Brain pericyte (primary cell): ENCODE measurements at regions not wholly inside any gene's neighbourhood (a gene's known extent, or its start where the extent isn't known, plus 50 kb on each side); places are given as distances from the start of the nearest gene placed in this dataset.
"Not testable (repeated sequence)": the region's sequence is repeated elsewhere in the genome, so short reads cannot be mapped to it uniquely, and the experiment has no call there.

Experiments
- DNase-seq: peaks from one replicate; pipeline ENCODE4 v3.0.0-alpha.2; 2012; ENCODE audit warnings: low read depth, low spot score

DNA sequence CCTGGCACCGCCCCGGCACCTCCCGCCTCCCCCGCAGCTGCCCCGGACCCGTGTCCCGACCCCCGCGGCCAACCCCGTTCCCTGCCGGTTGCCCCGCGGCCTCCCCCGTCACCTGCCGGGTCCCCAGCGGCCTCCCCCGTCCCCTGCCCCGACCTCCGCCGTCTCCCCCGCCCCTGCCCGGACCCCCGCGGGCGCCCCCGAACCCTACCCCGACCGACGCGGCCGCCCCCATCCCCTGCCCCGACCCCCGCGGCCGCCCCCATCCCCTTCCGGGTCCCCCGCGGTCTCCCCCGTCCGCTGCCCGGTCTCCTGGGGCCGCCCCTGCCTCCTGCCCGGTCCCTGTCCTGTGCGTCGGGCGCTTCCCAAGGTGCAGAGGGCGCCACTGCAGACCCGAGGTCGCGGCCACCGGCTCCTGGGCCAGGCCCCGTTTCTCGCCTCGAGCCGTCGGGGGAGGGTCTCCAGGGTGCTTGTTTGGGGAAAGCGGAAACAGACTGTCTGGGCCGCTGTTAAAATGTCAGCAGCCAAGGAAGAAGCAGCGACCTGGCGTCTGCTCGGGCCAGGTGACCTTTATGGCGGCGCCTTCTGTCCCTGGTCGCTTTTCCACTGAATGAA lies 51.6 kb upstream of the APOD start:
- not testable (repeated sequence) for DNase-seq

DNA sequence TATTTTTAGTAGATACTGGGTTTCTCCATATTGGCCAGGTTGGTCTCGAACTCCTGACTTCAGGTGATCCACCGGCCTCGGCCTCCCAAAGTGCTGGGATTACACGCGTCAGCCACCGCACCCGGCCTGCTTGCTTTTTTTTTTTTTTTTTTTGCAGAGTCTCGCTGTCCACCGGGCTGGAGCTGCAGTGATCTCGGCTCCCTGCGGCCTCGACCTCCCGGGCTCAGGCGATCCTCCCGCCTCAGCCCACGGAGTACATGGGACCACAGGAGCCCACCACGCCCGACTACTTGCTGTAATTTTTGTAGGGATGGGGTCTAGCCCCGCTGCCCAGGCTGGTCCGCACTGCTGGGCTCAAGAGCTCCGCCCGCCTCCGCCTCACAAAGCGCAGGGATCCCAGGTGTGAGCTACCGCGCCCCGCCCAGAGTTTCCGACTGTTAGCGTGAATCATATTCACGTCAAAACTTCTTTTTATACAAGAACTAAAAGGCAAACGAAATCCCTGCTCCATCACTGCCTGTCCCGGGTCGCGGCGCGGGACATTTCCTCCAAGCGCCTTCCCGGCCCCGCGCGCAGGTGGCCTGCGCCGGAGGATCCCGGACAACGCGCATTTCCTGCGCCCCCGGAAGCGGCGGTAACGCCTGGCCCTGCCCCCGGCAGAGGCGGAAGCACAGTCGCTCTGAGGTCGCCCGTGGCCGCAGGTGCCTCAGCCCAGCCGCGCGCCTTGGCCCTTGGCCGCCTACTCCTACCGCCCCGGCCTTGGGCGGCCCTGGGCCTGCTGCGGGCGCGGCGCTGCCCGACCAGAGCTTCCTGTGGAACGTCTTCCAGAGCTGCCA lies 50.9 kb upstream of the APOD start:
- not testable (repeated sequence) for DNase-seq
